RWPE2 (cell line): ENCODE measurements at regions not wholly inside any gene's neighbourhood (a gene's known extent, or its start where the extent isn't known, plus 50 kb on each side); places are given as distances from the start of the nearest gene placed in this dataset.
A peak's percentile ranks its signal among the peaks of the same experiment; 100 is the strongest.

Experiments
- ATAC-seq: fragments of 200-7000 bp; cut with Tn5 transposase; 3 replicates; pipeline ENCODE4 v1.9.1; 2021; ENCODE audit warnings: low read depth
- DNase-seq: peaks from one replicate; pipeline ENCODE4 v3.0.0-alpha.2; 2020; ENCODE audit warnings: low spot score
- H3K27ac ChIP-seq: fragments of 450-650 bp; 2 replicates; pipeline ENCODE4 v1.5.1; 2017; ENCODE audit warnings: mild to moderate bottlenecking; ENCODE audit not compliant: poor library complexity, severe bottlenecking
- H3K27me3 ChIP-seq: fragments of 250-450 bp; sonication (Bioruptor Pico); 2 replicates; pipeline ENCODE4 v1.5.1; 2021; ENCODE audit warnings: mild to moderate bottlenecking, moderate library complexity; ENCODE audit not compliant: insufficient read depth, poor library complexity, severe bottlenecking
- H3K36me3 ChIP-seq: fragments of 250-450 bp; sonication (Bioruptor Pico); 2 replicates; pipeline ENCODE4 v1.5.1; 2020; ENCODE audit warnings: low read depth, mild to moderate bottlenecking, moderate library complexity
- H3K4me1 ChIP-seq: fragments of 250-450 bp; sonication (Bioruptor Pico); 2 replicates; pipeline ENCODE4 v1.5.1; 2021; ENCODE audit warnings: mild to moderate bottlenecking, moderate library complexity; ENCODE audit not compliant: insufficient read depth, poor library complexity, severe bottlenecking
- H3K4me3 ChIP-seq: fragments of 250-450 bp; sonication (Bioruptor Pico); 2 replicates; pipeline ENCODE4 v1.5.1; 2021; ENCODE audit warnings: mild to moderate bottlenecking, moderate library complexity; ENCODE audit not compliant: severe bottlenecking
- H3K9me3 ChIP-seq: fragments of 250-450 bp; sonication (Bioruptor Pico); 2 replicates; pipeline ENCODE4 v1.5.1; 2021; ENCODE audit warnings: mild to moderate bottlenecking, moderate library complexity; ENCODE audit not compliant: severe bottlenecking
- TF ChIP-seq, protein P1 (sequence below): fragments of 450-650 bp; IDR thresholded peaks from one replicate; pipeline ENCODE4 v1.5.1; 2017; ENCODE audit warnings: mild to moderate bottlenecking, moderate library complexity; ENCODE audit not compliant: poor library complexity, severe bottlenecking

DNA sequence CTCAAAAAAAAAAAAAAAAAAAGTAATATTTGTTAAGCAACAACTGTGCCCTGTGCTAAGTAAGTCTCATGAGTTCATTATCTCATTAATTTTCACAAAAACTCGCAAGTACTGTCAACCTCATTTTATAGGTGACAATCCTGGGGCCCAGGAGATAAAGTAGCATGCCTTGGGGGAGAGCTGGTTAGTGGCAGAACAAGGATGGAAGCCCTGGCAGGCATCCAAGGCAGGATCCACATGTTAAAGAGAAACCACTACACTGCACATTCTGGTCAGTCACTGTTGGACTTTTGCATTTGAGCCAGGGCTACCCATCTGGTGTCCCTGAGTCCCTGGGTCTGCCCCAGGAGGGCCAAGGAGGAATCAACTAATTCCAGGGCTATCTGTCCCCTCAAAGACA, 54.6 kb downstream of the ZFP36L2 start:
- no peak for ATAC-seq
- peak overlapping the region; percentile 28 for H3K27ac ChIP-seq

DNA sequence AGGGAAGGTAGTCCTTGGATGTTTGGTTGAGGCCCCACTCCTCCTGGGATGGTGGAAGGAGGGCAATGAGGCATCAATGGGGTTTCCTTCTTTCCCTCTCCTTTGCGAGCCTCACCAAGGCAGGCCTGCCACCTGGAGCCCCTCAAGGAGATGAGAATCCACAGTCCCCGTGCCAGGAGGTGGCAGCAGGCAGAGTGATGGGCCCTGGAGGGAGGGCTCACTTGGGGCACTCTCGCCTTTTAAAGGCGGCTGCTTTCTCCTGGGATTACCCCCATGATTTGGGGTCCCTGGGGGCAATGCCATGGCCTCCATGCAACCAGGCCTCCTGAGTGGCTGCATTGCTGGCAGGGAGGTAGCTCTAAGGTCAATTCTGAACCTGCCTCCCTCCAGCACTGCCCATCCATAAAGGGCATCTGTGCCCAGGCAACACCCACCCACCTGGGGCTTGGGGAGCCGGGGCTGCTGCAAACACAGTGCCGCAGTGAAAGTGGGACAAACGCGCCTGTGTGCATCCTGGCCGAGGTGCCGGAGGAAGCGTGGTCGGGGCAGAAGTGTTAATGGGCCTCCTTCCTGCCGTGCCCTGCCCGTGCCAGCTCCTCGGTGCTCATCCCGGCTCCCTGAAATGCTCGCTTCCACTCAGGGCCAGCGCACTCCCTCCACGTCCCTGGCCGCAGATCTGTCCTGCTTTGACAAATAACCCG, 55.9 kb downstream of the ZFP36L2 start:
- Histone ChIP-seq H3K27ac (peak overlapping the region; percentile 86), H3K4me1 (peaks cover 20% of the 10 kb centered on the region), H3K9me3 (no peaks in the 10 kb centered on the region), H3K27me3 (no peaks in the 10 kb centered on the region), H3K4me3 (no peak overlapping the region), H3K36me3 (no peaks in the 10 kb centered on the region)
- TF ChIP-seq, protein P1, sequence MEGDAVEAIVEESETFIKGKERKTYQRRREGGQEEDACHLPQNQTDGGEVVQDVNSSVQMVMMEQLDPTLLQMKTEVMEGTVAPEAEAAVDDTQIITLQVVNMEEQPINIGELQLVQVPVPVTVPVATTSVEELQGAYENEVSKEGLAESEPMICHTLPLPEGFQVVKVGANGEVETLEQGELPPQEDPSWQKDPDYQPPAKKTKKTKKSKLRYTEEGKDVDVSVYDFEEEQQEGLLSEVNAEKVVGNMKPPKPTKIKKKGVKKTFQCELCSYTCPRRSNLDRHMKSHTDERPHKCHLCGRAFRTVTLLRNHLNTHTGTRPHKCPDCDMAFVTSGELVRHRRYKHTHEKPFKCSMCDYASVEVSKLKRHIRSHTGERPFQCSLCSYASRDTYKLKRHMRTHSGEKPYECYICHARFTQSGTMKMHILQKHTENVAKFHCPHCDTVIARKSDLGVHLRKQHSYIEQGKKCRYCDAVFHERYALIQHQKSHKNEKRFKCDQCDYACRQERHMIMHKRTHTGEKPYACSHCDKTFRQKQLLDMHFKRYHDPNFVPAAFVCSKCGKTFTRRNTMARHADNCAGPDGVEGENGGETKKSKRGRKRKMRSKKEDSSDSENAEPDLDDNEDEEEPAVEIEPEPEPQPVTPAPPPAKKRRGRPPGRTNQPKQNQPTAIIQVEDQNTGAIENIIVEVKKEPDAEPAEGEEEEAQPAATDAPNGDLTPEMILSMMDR: no peak
- ATAC-seq (no peak), DNase-seq (no peak)

More for the DNA sequence above, 54.6 kb downstream of the ZFP36L2 start:
- H3K9me3 ChIP-seq: no peaks in the 10 kb centered on the region
- H3K4me1 ChIP-seq: peaks cover 20% of the 10 kb centered on the region
- DNase-seq: no peak
- no peaks in the 10 kb centered on the region for H3K27me3 ChIP-seq
- H3K36me3 ChIP-seq: no peaks in the 10 kb centered on the region
- H3K4me3 ChIP-seq: no peak overlapping the region
- TF ChIP-seq, protein P1: no peak

DNA sequence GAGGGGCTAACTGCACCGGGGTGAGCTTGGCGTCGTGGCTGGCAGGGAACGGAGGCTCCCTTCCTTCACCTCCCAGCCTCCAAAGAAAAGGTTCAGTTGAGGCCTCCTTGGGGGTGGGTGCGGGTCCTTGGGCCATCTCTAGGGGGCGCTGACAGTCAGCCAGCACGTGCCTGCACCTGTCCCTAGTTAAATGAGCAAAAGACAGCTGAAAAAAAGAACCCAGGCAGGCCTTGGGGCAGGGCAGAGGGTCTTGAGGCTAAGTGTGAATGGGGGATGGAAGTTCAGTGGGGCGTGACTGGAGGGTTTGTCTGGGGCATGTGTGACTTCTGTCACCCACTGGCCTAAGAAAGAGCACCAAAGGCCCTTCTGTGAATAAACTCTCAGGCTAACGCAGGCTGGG, 56.4 kb downstream of the ZFP36L2 start:
- H3K9me3 ChIP-seq: no peaks in the 10 kb centered on the region
- peak overlapping the region; percentile 86 for H3K27ac ChIP-seq
- H3K4me1 ChIP-seq: peaks cover 20% of the 10 kb centered on the region
- TF ChIP-seq, protein P1: peak; percentile 34
- ATAC-seq (no peak), DNase-seq (no peak)
- H3K4me3 ChIP-seq: no peak overlapping the region
- H3K27me3 ChIP-seq: no peaks in the 10 kb centered on the region
- H3K36me3 ChIP-seq: no peaks in the 10 kb centered on the region

DNA sequence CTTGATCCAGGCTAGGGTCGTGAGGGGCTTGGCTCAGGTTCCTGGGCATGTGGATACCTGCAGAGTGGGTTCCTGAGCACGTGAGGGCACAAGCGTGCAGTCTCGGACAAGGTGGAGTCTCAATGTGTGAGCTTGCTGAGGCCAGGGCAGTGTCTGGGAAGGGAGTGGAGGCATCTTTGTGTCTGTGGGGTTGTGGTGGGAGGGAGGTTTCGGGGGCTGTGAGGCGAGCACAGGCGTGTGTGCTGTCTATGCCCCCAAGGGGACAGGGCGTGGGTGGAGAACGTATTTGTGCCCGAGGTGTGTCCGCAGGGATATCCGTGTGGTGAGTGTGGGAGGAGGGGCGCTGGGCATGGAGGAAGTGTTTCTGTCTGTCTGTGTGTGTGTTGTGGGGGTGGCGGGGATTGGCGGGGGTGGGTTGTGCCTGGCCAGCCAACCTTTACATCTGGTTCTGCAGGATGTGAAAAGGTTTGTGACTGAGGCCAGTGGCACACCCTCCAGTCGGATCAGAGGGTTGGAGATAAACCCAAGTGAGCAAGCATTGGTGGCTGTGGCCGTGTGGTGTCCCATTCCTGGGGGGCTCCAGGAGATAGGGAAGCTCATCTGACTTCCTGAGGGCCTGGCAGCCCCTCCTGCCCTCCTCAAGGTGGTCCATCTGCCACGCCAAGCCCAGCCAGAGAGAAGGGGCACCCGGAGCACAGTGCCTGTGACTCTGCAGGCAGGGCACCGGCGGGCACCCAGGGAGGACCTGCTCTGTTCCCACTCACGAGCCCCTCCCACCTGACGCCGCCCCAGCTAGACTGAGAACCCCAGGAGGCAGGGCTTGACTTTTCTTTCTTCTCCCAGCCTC, 57.1 kb downstream of the ZFP36L2 start:
- H3K4me3 ChIP-seq: no peak overlapping the region
- peak; percentile 63 for ATAC-seq
- H3K4me1 ChIP-seq: peaks cover 20% of the 10 kb centered on the region
- no peaks in the 10 kb centered on the region for H3K27me3 ChIP-seq
- no peaks in the 10 kb centered on the region for H3K9me3 ChIP-seq
- no peak for DNase-seq
- TF ChIP-seq, protein P1: no peak
- H3K27ac ChIP-seq: peak overlapping the region; percentile 86
- no peaks in the 10 kb centered on the region for H3K36me3 ChIP-seq
